ENCODE measurements at regions not wholly inside any gene's neighbourhood (a gene's known extent, or its start where the extent isn't known, plus 50 kb on each side); places are given as distances from the start of the nearest gene placed in this dataset.
A peak's percentile ranks its signal among the peaks of the same experiment; 100 is the strongest.

- no peaks in the 10 kb centered on the region for H3K9me3 Mint-ChIP-seq
- no peak for TF ChIP-seq CTCF (IDR thresholded peaks at IDR 0.05)
- no peaks in the 10 kb centered on the region for H3K27me3 Mint-ChIP-seq (ENCODE audit: insufficient read depth)
- H3K4me3 Mint-ChIP-seq: no peak overlapping the region
- no peaks in the 10 kb centered on the region for H3K36me3 Mint-ChIP-seq (ENCODE audit: low read depth)
- peaks cover 63% of the 10 kb centered on the region for H3K4me1 Mint-ChIP-seq (ENCODE audit: low read depth)
- peak; percentile 11 for DNase-seq
- peak overlapping the region; percentile 40; the same call in 1 of the 2 replicates for H3K27ac Mint-ChIP-seq
These were observed 154.5 kb upstream of the CLEC14A start for GRCh38 chr14:38410442-38410841.

GRCh38 chr14:38409071-38409705 lies 153.3 kb upstream of the CLEC14A start:
- H3K4me3 Mint-ChIP-seq: peak overlapping the region; percentile 20
- H3K27me3 Mint-ChIP-seq (ENCODE audit: insufficient read depth): no peaks in the 10 kb centered on the region
- H3K4me1 Mint-ChIP-seq (ENCODE audit: low read depth): peaks cover 75% of the 10 kb centered on the region
- DNase-seq: peak; percentile 38
- H3K9me3 Mint-ChIP-seq: no peaks in the 10 kb centered on the region
- no peak for TF ChIP-seq CTCF (IDR thresholded peaks at IDR 0.05)
- peak overlapping the region; percentile 97 for H3K27ac Mint-ChIP-seq
- H3K36me3 Mint-ChIP-seq (ENCODE audit: low read depth): no peaks in the 10 kb centered on the region

GRCh38 chr14:38405851-38406635 lies 150.2 kb upstream of the CLEC14A start:
- Mint-ChIP-seq H3K4me1 (ENCODE audit: low read depth) (peaks cover 97% of the 10 kb centered on the region), H3K27me3 (ENCODE audit: insufficient read depth) (no peaks in the 10 kb centered on the region), H3K9me3 (no peaks in the 10 kb centered on the region), H3K4me3 (peak overlapping the region; percentile 58; the same call in 1 of the 2 replicates), H3K36me3 (ENCODE audit: low read depth) (no peaks in the 10 kb centered on the region), H3K27ac (peak overlapping the region; percentile 97)
- peak; percentile 81 for DNase-seq
- peak; percentile 60 for TF ChIP-seq CTCF (IDR thresholded peaks at IDR 0.05)

GRCh38 chr14:38404616-38405015 lies 148.7 kb upstream of the CLEC14A start:
- TF ChIP-seq CTCF (IDR thresholded peaks at IDR 0.05): no peak
- Mint-ChIP-seq H3K4me3 (peak overlapping the region; percentile 63), H3K9me3 (no peaks in the 10 kb centered on the region), H3K27me3 (ENCODE audit: insufficient read depth) (no peaks in the 10 kb centered on the region), H3K4me1 (ENCODE audit: low read depth) (peaks cover 98% of the 10 kb centered on the region), H3K27ac (peak overlapping the region; percentile 97), H3K36me3 (ENCODE audit: low read depth) (no peaks in the 10 kb centered on the region)
- peak; percentile 38 for DNase-seq

GRCh38 chr14:38404100-38404541 lies 148.2 kb upstream of the CLEC14A start:
- Mint-ChIP-seq H3K36me3 (ENCODE audit: low read depth) (no peaks in the 10 kb centered on the region), H3K9me3 (no peaks in the 10 kb centered on the region), H3K4me3 (peak overlapping the region; percentile 63; the same call in 1 of the 2 replicates), H3K4me1 (ENCODE audit: low read depth) (peaks cover 98% of the 10 kb centered on the region), H3K27me3 (ENCODE audit: insufficient read depth) (no peaks in the 10 kb centered on the region), H3K27ac (peak overlapping the region; percentile 97)
- DNase-seq: peak; percentile 93
- TF ChIP-seq CTCF (IDR thresholded peaks at IDR 0.05): no peak

Measured in HFFc6 (cell line).